SK-N-SH treated with all-trans-retinoic acid at 6 μM for 48 hours (cell line): ENCODE measurements at regions not wholly inside any gene's neighbourhood (a gene's known extent, or its start where the extent isn't known, plus 50 kb on each side); places are given as distances from the start of the nearest gene placed in this dataset.

Source experiments
- BACH2 ChIP-seq: fragments of 250-450 bp; sonication (Bioruptor Pico); IDR thresholded peaks from 2 replicates; pipeline ENCODE4 v1.9.0; 2021; ENCODE audit warnings: mild to moderate bottlenecking, borderline replicate concordance
- GLIS3 ChIP-seq: fragments of 250-450 bp; sonication (Bioruptor Pico); IDR thresholded peaks from 2 replicates; pipeline ENCODE4 v1.5.0; 2020; ENCODE audit warnings: mild to moderate bottlenecking, moderate library complexity
- PATZ1 ChIP-seq: fragments of 250-450 bp; sonication (Bioruptor Pico); IDR thresholded peaks from 2 replicates; pipeline ENCODE4 v1.8.0; 2020; ENCODE audit warnings: mild to moderate bottlenecking, moderate library complexity, borderline replicate concordance
- TOX ChIP-seq: fragments of 250-450 bp; sonication (Bioruptor Pico); IDR thresholded peaks from 2 replicates; pipeline ENCODE4 v1.8.0; 2021; ENCODE audit warnings: mild to moderate bottlenecking, moderate library complexity, borderline replicate concordance
- ZNF8 ChIP-seq: fragments of 450-650 bp; formaldehyde crosslinking; IDR thresholded peaks from 2 replicates; pipeline ENCODE4 v1.5.0; 2020; ENCODE audit warnings: mild to moderate bottlenecking, moderate library complexity

DNA sequence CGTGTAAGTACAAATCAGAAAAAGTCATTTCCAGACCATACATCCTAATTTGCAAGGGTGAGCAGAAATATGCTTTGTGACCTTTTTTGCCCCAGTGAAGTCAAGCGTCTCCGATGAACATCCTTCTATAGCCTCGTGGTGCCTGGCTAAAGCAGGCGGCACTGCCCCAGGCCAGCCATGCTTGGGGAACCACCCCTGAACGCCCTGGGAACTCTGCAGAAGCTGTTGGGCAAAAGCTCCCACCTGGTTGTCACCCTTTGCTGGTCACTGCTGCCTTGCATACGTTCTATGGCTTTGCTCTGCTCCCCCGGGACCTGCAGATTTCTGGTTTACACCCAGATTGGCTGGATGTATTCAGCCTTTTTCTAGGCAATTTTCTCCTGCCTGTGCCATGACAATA lies 256.4 kb downstream of the SS18 start:
- TF ChIP-seq TOX, result no peak
- TF ChIP-seq BACH2 (CRISPR knock-in tag), result no peak
- no peak for TF ChIP-seq GLIS3 (CRISPR knock-in tag)
- TF ChIP-seq PATZ1 (CRISPR knock-in tag), result no peak
- no peak for TF ChIP-seq ZNF8 (CRISPR knock-in tag)
